ENCODE measurements at regions not wholly inside any gene's neighbourhood (a gene's known extent, or its start where the extent isn't known, plus 50 kb on each side); places are given as distances from the start of the nearest gene placed in this dataset.
"Not testable (repeated sequence)": the region's sequence is repeated elsewhere in the genome, so short reads cannot be mapped to it uniquely, and the experiment has no call there.

DNA sequence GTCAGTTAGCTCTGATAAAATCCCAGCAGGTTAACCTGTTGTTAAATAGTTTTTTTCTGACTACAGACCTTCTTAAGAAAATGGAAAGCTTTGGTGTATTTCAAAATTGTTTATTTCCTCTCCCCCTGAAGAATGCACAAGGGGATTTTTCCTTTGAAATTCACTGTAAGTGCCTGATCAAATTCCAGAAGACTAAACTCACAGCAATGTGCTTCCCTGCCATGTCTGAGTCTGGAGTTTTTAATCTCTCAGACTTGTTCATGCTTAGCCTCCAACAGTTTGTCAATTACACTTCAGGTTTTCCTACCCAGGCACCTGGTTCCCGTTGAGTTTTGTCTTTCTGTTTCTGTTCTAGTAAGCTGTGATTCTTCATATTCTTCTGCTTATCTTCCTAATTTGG, 961.6 kb upstream of the CDH18 start:
- H3K27ac ChIP-seq = no peak overlapping the region
- TF ChIP-seq, protein P1, sequence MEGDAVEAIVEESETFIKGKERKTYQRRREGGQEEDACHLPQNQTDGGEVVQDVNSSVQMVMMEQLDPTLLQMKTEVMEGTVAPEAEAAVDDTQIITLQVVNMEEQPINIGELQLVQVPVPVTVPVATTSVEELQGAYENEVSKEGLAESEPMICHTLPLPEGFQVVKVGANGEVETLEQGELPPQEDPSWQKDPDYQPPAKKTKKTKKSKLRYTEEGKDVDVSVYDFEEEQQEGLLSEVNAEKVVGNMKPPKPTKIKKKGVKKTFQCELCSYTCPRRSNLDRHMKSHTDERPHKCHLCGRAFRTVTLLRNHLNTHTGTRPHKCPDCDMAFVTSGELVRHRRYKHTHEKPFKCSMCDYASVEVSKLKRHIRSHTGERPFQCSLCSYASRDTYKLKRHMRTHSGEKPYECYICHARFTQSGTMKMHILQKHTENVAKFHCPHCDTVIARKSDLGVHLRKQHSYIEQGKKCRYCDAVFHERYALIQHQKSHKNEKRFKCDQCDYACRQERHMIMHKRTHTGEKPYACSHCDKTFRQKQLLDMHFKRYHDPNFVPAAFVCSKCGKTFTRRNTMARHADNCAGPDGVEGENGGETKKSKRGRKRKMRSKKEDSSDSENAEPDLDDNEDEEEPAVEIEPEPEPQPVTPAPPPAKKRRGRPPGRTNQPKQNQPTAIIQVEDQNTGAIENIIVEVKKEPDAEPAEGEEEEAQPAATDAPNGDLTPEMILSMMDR (IDR thresholded peaks at IDR 0.05) = no peak
- no peak for TF ChIP-seq ZFX (IDR thresholded peaks at IDR 0.05; ENCODE audit: borderline replicate concordance)

GRCh38 chr5:20943183-20943971, 955.4 kb upstream of the CDH18 start:
- H3K27ac ChIP-seq = not testable (repeated sequence)

DNA sequence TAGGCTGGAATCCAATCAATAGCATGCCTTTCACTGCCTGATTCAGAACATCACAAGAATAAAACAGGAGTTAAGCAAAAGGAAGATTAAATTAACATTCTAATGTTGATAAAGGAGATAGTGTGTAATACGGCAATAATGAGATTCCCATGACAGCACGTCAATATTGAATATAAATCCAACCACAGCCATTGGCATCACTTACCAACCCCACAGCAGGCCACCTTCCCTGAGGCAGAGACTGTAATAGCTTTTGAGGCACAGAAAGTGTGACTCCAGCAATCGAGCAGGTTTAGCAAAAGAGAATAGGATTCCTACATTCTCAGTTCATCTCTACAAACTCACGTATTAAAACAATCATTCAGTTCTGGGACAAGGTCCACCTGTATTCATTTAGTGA, 954.6 kb upstream of the CDH18 start:
- not testable (repeated sequence) for H3K27ac ChIP-seq

DNA sequence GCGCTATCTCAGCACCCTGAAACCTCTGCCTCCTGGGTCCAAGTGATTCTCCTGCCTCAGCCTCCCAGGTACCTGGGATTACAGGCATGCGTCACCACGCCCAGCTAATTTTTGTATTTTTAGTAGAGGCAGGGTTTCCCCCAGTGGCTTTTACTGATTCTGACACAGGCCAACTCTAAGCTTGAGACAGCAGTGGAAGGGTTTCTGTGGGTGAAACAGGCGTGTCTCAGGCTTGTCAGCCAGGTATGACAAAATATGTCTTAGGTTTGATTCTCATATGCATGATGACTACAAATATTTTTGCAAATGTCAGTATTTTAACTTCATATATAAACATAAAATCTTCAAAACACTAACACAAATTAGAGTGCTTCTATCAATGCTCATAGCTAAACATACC, 952.8 kb upstream of the CDH18 start:
- H3K27ac ChIP-seq = not testable (repeated sequence)

- H3K27ac ChIP-seq = not testable (repeated sequence)
These were observed 902.9 kb upstream of the CDH18 start for GRCh38 chr5:20890936-20891335.

GRCh38 chr5:20875726-20876125, 887.7 kb upstream of the CDH18 start:
- H3K27ac ChIP-seq = not testable (repeated sequence)

DNA sequence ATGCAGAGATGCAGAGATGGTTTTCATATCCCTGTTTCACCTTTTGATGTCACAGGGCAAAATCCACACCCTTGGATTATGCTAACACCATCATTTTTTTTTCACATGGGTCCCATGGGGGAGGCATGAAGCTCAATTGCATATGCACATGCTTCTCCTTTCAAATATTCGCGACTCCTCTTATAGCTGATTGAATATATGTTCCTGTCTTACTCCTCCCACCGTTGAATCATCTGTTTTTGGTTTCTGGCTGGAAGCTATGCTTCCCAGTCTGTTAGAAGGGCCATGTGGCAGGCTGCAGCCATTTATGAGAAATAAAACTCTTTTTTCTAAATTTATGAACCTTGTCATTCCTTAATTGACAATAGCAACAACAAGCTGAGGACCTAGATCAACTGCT, 877.9 kb upstream of the CDH18 start:
- not testable (repeated sequence) for H3K27ac ChIP-seq

DNA sequence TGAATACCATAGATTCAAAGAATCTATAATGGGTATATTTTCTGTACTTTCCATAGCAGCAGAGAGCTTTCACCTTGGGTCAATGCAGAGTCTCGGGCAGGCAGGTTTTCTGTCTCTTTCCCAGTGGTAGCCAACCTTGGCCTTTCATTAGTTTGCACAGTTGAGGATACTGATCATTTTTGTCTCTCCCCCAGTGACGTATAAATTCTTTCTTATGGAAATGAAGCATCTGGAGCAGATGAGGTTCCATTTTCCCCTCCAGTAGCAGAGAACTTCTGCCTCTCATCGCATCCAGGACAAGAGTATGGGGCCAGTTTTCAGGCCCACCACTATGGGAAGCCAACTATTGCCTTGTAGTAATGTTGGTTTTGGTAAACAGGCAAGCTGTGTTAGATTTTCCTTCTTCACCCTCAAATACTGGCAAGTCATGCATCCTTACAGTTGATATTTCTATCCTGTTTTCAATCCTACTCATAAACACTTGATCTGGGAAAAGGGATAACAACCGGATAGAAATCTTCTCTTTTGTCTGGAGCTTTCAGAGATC, 845.2 kb upstream of the CDH18 start:
- TF ChIP-seq, protein P1 (IDR thresholded peaks at IDR 0.05) = no peak
- TF ChIP-seq ZFX (IDR thresholded peaks at IDR 0.05; ENCODE audit: borderline replicate concordance) = no peak
- H3K27ac ChIP-seq = no peak overlapping the region

- TF ChIP-seq, protein P1 (IDR thresholded peaks at IDR 0.05) = no peak
- no peak for TF ChIP-seq ZFX (IDR thresholded peaks at IDR 0.05; ENCODE audit: borderline replicate concordance)
- no peak overlapping the region for H3K27ac ChIP-seq
These were observed 844.4 kb upstream of the CDH18 start for GRCh38 chr5:20832204-20833080.

DNA sequence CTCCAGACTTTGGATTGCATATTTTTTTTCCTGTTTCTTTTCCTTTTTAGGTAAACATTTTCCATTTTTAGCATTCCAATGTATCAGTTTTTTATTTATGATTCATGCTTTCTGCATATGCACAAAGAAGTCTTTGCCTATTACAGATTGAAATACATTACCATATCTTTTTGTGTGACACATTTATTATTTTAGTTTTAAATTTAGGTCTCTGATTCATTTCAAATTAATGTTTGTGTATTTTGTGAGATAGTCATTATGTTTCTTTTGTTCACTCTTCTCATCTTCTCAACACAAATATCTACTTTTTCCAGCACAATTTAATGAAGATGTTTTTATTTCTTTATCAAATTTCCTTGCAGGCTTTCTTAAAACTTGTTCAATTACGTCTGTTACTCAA, 838.0 kb upstream of the CDH18 start:
- H3K27ac ChIP-seq = not testable (repeated sequence)

DNA sequence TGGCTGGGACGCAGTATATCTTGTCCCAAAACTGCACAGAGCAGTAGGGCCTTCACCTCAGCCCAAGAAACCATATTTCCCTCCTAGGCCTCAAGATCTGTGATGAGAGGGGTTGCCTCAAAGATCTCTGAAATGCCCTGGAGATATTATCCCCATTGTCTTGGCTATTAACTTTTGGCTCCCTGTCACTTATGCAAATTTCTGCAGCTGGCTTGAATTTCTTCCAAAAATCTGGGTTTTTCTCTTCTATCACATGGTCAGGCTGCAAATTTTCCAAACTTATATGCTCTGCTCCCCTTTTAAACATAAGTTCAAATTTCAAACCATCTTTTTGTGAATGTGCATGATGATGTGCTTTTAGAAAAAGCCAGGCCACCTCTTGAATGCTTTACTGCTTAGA, 809.2 kb upstream of the CDH18 start:
- H3K27ac ChIP-seq = not testable (repeated sequence)

DNA sequence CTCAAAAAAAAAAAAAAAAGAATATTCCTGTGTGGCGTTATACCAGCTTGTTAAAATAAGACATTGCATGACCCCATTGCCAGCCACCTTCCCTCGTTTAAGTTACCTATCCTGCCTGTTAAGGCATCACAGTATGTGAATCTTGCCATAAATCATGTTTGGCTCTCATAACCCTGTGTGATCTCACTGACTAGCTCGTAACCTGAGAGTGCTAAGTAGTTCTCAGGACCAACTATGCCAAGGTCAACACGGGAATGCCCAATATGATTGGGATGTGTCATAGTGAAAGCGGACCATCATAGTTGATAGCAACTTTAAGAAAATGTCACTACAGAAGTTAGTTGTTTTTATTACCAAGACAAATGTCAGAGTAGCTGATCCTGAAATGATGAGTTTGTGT, 796.8 kb upstream of the CDH18 start:
- not testable (repeated sequence) for H3K27ac ChIP-seq

- not testable (repeated sequence) for H3K27ac ChIP-seq
These were observed 795.5 kb upstream of the CDH18 start for GRCh38 chr5:20783484-20783883.

DNA sequence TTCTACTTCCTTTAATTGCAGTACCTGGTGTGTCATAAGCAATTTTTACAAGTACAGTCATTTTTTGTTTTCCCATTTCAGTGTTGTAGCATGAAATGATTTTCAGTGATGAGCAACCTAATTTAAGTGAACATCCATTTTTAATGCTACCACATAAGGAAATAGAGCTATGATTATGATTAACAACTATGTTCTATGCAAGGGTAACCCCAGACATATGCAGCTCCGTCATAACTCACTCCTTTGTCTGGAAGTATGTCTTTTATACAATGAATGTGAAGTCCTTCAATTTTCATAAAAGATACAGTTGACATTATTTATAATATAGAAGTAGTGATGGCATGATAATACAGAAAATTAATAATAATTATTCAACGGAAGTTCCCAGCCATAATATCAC, 783.3 kb upstream of the CDH18 start:
- H3K27ac ChIP-seq = not testable (repeated sequence)

- H3K27ac ChIP-seq = not testable (repeated sequence)
These were observed 777.1 kb upstream of the CDH18 start for GRCh38 chr5:20765074-20765473.

- not testable (repeated sequence) for H3K27ac ChIP-seq
These were observed 771.5 kb upstream of the CDH18 start for GRCh38 chr5:20759459-20759858.

- H3K27ac ChIP-seq = not testable (repeated sequence)
These were observed 764.2 kb upstream of the CDH18 start for GRCh38 chr5:20752179-20752578.
